ENCODE measurements at regions not wholly inside any gene's neighbourhood (a gene's known extent, or its start where the extent isn't known, plus 50 kb on each side); places are given as distances from the start of the nearest gene placed in this dataset.

DNA sequence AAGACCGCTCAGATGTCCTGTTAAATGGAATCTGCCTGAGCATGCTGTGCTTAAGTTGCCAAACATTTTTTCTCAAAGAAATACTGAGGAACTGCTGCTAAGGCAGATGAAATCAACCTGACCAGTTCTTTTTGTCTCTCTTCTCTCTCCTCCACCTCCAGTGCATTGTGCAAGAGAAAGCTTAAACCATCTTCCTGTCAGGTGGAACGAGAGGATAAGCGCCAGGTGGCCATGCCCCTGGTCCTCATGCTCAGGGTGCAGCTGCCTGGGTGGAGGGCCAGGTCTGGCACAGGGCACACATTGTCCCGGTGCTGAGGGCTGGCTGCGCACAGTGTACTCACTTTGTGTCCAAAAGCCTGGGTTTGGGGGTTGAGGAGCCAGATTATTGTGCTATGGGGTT, 176.2 kb upstream of the TP63 start:
- DNase-seq (peak in 1 of 5 donors; percentile 29), FAIRE-seq (no peak)
- Histone ChIP-seq H3K4me1 (ENCODE audit: control insufficient read depth in 2 of 3, insufficient read depth in 2 of 3, low read depth in 1 of 3, low read length in 3 of 3) (peaks cover 0 to 2% (median 0%) of the 10 kb centered on the region in 3 donors), H3K9ac (ENCODE audit: low read length in 3 of 3) (no peak overlapping the region), H3K9me3 (ENCODE audit: control insufficient read depth in 2 of 3, insufficient read depth in 1 of 3, low read length in 3 of 3) (no peaks in the 10 kb centered on the region), H3K27ac (ENCODE audit: low read depth in 2 of 2, low read length in 2 of 2) (no peak overlapping the region), H3K27me3 (ENCODE audit: control insufficient read depth, insufficient read depth, low read length) (no peaks in the 10 kb centered on the region), H3K36me3 (ENCODE audit: control insufficient read depth in 2 of 3, insufficient read depth in 3 of 3, low read length in 3 of 3) (no peaks in the 10 kb centered on the region), H3K4me3 (ENCODE audit: low read length in 3 of 3) (no peak overlapping the region)
- TF ChIP-seq, protein P1, sequence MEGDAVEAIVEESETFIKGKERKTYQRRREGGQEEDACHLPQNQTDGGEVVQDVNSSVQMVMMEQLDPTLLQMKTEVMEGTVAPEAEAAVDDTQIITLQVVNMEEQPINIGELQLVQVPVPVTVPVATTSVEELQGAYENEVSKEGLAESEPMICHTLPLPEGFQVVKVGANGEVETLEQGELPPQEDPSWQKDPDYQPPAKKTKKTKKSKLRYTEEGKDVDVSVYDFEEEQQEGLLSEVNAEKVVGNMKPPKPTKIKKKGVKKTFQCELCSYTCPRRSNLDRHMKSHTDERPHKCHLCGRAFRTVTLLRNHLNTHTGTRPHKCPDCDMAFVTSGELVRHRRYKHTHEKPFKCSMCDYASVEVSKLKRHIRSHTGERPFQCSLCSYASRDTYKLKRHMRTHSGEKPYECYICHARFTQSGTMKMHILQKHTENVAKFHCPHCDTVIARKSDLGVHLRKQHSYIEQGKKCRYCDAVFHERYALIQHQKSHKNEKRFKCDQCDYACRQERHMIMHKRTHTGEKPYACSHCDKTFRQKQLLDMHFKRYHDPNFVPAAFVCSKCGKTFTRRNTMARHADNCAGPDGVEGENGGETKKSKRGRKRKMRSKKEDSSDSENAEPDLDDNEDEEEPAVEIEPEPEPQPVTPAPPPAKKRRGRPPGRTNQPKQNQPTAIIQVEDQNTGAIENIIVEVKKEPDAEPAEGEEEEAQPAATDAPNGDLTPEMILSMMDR (IDR thresholded peaks at IDR 0.05; ENCODE audit: borderline replicate concordance, extremely low read depth, insufficient read depth) = no peak
- intact Hi-C loops (cut with DNase I) = no loop called here

DNA sequence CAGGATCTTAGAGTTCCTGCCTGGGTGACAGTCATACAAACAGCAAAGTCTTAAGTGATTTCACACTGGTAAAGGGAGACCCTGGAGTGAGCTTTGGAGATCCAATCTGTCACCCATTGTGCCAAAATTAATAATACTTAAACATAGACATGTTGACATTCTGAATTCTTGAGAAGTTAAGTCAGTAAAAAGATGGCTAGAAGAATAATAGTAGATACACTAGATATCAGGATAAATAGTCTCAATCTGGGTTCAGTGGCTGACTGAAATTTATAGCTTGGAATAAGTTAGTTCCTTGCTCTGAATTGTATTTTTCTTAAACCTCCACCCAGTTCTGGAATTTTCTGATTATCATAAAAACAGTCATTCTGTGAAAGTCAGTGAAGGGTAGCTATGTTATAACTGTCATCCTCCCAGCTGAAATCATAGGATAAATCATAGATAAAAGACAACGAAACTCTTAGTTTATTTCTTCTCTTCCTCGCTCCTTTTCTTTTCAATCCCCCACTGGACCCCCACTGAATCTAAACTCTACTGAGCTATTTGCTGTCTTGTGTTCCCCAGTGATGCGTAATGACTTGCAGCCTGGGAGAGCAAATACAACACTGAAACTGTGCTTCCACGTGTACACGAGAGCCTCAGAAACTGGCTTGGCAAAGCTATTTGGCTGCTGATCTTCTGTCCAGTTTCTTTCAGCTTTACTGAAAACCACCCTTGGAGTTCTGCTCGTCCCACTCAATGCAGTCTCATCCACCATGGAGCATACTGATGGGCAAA, 175.4 kb upstream of the TP63 start:
- intact Hi-C loops (cut with DNase I) = no loop called here
- Histone ChIP-seq H3K4me3 (ENCODE audit: low read length in 3 of 3) (no peak overlapping the region), H3K9ac (ENCODE audit: low read length in 3 of 3) (no peak overlapping the region), H3K9me3 (ENCODE audit: control insufficient read depth in 2 of 3, insufficient read depth in 1 of 3, low read length in 3 of 3) (no peaks in the 10 kb centered on the region), H3K4me1 (ENCODE audit: control insufficient read depth in 2 of 3, insufficient read depth in 2 of 3, low read depth in 1 of 3, low read length in 3 of 3) (peaks cover 0 to 2% (median 0%) of the 10 kb centered on the region in 3 donors), H3K27me3 (ENCODE audit: control insufficient read depth, insufficient read depth, low read length) (no peaks in the 10 kb centered on the region), H3K27ac (ENCODE audit: low read depth in 2 of 2, low read length in 2 of 2) (no peak overlapping the region), H3K36me3 (ENCODE audit: control insufficient read depth in 2 of 3, insufficient read depth in 3 of 3, low read length in 3 of 3) (no peaks in the 10 kb centered on the region)
- TF ChIP-seq, protein P1 (IDR thresholded peaks at IDR 0.05; ENCODE audit: borderline replicate concordance, extremely low read depth, insufficient read depth) = no peak
- FAIRE-seq (no peak), DNase-seq (no peak)

DNA sequence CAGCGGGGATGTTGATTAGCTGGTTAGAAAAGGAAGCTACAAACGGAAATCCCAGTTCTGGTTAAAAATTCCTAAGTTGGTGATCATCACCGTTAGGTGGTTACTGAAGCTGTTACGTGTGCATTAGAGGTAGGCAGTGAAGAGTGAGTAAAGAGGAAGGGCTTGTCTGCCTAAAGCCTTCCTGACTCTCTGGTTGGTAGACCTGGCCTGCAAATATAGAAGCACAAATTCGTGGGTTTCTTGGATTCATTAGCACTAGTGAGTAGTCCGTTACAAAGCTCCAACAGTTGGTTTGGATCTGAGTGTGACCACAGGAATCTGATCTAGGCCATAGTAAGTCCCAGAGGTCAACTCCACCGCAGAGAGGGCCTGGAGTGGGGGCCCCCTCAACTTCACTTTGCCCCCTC, 174.0 kb upstream of the TP63 start:
- no peak overlapping the region for H3K9ac ChIP-seq (ENCODE audit: low read length in 3 of 3)
- H3K27me3 ChIP-seq (ENCODE audit: control insufficient read depth, insufficient read depth, low read length) = no peaks in the 10 kb centered on the region
- H3K27ac ChIP-seq (ENCODE audit: low read depth in 2 of 2, low read length in 2 of 2) = no peak overlapping the region
- H3K36me3 ChIP-seq (ENCODE audit: control insufficient read depth in 2 of 3, insufficient read depth in 3 of 3, low read length in 3 of 3) = no peaks in the 10 kb centered on the region
- no peaks in the 10 kb centered on the region for H3K9me3 ChIP-seq (ENCODE audit: control insufficient read depth in 2 of 3, insufficient read depth in 1 of 3, low read length in 3 of 3)
- TF ChIP-seq, protein P1 (IDR thresholded peaks at IDR 0.05; ENCODE audit: borderline replicate concordance, extremely low read depth, insufficient read depth) = no peak
- DNase-seq (peak in 2 of 5 donors; percentile 10 to 16), FAIRE-seq (no peak)
- H3K4me3 ChIP-seq (ENCODE audit: low read length in 3 of 3) = no peak overlapping the region
- H3K4me1 ChIP-seq (ENCODE audit: control insufficient read depth in 2 of 3, insufficient read depth in 2 of 3, low read depth in 1 of 3, low read length in 3 of 3) = peaks cover 0 to 2% (median 0%) of the 10 kb centered on the region in 3 donors
- intact Hi-C loops (cut with DNase I) = no loop called here

All from kidney (tissue), 13 donors.